T-helper 2 cell (primary cell): ENCODE measurements at regions not wholly inside any gene's neighbourhood (a gene's known extent, or its start where the extent isn't known, plus 50 kb on each side); places are given as distances from the start of the nearest gene placed in this dataset.
"Not testable (repeated sequence)": the region's sequence is repeated elsewhere in the genome, so short reads cannot be mapped to it uniquely, and the experiment has no call there.

ENCODE experiments used
- DNase-seq, 5 experiments: peaks; one replicate each; pipeline versions ENCODE4 v3.0.0 to v3.0.0-alpha.2; 2012 to 2022

GRCh38 chr3:75611724-75612460, 52.2 kb upstream of the FRG2C start:
- not testable (repeated sequence) for DNase-seq
